Spinal cord (tissue), 10 donors: ENCODE measurements at regions not wholly inside any gene's neighbourhood (a gene's known extent, or its start where the extent isn't known, plus 50 kb on each side); places are given as distances from the start of the nearest gene placed in this dataset. TPM values are rescaled to one million over a fixed set of nuclear protein-coding genes. Genes with fewer than 3 reads are reported as not detected.

ENCODE experiments used
- DNase-seq, 6 donors: peaks; one replicate each; pipeline versions ENCODE4 v3.0.0 to v3.0.0-alpha.2; 2013 to 2015; ENCODE audit warnings: low spot score in 6 of 6, low read depth in 4 of 6
- H3K27ac ChIP-seq: one replicate; pipeline ENCODE4 v1.5.1; 2013; ENCODE audit warnings: low read depth, low read length, control low read depth
- H3K27me3 ChIP-seq: one replicate; pipeline ENCODE4 v1.6.1; 2013; ENCODE audit warnings: low read length; ENCODE audit not compliant: control insufficient read depth, insufficient read depth
- H3K36me3 ChIP-seq: one replicate; pipeline ENCODE4 v1.6.1; 2013; ENCODE audit warnings: low read length; ENCODE audit not compliant: control insufficient read depth, insufficient read depth
- H3K4me1 ChIP-seq: one replicate; pipeline ENCODE4 v1.6.1; 2013; ENCODE audit warnings: low read length; ENCODE audit not compliant: control insufficient read depth, insufficient read depth
- H3K4me3 ChIP-seq: one replicate; pipeline ENCODE4 v1.5.1; 2013; ENCODE audit warnings: low read depth, low read length, control low read depth
- H3K9me3 ChIP-seq: one replicate; pipeline ENCODE4 v1.6.1; 2013; ENCODE audit warnings: low read length; ENCODE audit not compliant: control insufficient read depth, insufficient read depth
- WGBS: methylation state at CpG from one replicate; pipeline ENCODE4 v1.1.5; 2013; ENCODE audit warnings: missing lambda C conversion rate; ENCODE audit not compliant: insufficient coverage; 5-methylcytosine and 5-hydroxymethylcytosine counted together
- small RNA-seq: library from RNA; depleted of rRNA; stranded (forward); fragments of <200 nt; gene quantifications from one replicate; pipeline ENCODE3, GENCODE V24; 2014; ENCODE audit warnings: low replicate concordance
- donor health status: healthy.

DNA sequence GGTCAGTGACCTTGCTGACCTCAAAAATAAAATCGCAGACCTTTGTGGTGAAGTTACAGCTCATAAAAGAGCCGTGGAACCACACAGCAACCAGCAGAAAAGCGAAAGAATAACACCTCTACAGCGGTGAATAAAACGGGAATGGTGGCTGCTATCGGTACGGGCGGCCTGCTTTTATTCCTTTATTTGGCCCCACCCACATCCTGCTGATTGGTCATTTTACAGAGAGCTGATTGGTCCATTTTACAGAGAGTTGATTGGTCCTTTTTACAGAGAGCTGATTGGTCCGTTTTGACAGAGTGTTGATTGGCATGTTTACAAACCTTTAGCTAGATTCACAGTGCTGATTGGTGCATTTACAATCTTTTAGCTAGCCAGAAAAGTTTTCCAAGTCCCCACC, 80.7 kb upstream of the ATP10A start:
- no peaks in the 10 kb centered on the region for H3K9me3 ChIP-seq
- no peaks in the 10 kb centered on the region for H3K27me3 ChIP-seq
- DNase-seq: no peak
- H3K4me1 ChIP-seq: peaks cover 11% of the 10 kb centered on the region
- H3K36me3 ChIP-seq: no peaks in the 10 kb centered on the region
- no peak overlapping the region for H3K27ac ChIP-seq
- no peak overlapping the region for H3K4me3 ChIP-seq
- whole genome bisulfite sequencing: 100% methylated on average over 3 of the region's 9 CpGs

DNA sequence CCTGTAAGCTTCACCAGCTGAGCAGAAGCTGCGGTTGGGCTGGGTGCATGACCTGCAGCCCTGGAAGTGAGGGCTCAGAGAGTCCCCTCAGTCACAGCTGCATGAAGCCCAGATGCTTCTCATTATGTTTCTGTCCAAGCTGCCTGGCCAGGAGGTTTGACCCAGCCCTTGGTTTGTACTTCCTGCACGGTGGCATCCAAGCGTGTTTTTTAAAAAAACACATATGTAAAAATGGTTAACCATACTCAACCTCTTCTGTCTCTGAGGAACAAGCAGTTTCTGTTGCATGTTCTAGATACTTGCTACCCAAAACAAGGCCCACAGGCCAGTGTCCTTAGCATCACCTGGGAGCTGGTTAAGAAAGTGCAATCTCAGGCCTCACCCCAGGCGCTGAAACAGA, 76.0 kb upstream of the ATP10A start:
- no peak overlapping the region for H3K27ac ChIP-seq
- H3K4me3 ChIP-seq: no peak overlapping the region
- H3K36me3 ChIP-seq: no peaks in the 10 kb centered on the region
- peaks cover 1% of the 10 kb centered on the region for H3K4me1 ChIP-seq
- no peaks in the 10 kb centered on the region for H3K27me3 ChIP-seq
- 78% methylated on average over 3 of the region's 4 CpGs for WGBS
- H3K9me3 ChIP-seq: no peaks in the 10 kb centered on the region
- no peak for DNase-seq

DNA sequence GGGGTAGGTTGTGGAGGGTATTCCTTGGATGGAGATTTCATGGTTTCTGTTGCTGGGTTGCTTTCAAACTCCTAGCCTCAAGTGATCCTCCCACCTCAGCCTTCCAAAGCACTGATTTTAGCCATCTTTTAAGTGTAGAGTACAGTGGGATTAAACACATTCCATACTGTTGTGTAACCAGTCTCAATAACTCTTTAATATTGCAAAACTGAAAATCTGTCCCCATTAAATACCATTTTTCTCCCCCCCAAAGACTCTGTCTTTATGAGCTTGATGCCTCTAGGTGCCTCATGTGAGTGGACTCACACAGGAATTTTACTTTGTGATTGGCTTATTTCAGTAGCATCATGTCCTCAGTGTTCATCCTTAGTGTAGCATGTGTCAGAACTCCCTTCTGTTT, 74.7 kb upstream of the ATP10A start:
- Histone ChIP-seq H3K4me1 (peaks cover 11% of the 10 kb centered on the region), H3K9me3 (no peaks in the 10 kb centered on the region), H3K4me3 (no peak overlapping the region), H3K27me3 (no peaks in the 10 kb centered on the region), H3K36me3 (no peaks in the 10 kb centered on the region), H3K27ac (no peak overlapping the region)
- DNase-seq: no peak

DNA sequence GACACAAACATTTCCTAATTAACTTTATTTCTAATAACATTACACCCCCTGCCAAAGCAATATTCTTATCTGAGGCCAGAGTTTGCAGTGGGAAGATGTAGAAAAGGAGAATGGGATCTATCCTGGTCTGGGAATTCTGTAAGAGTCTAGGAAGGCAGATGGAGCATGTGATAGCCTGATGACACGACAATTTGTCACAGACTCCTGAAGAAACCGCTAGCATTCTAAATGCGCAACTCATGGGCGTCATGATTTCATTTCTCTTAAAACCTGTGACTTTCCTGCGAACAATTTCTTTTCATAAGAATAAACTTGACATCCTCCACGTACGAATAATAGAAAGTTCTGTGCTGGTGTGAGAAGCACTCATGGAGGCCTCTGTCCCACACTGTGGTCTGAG, 72.9 kb upstream of the ATP10A start:
- Histone ChIP-seq H3K27ac (no peak overlapping the region), H3K4me3 (no peak overlapping the region), H3K36me3 (no peaks in the 10 kb centered on the region), H3K4me1 (peaks cover 11% of the 10 kb centered on the region), H3K9me3 (no peaks in the 10 kb centered on the region), H3K27me3 (no peaks in the 10 kb centered on the region)
- peak in 1 of 6 donors; percentile 4 for DNase-seq
- 78% methylated on average over 4 of the region's 7 CpGs for WGBS

GRCh38 chr15:25933456-25934158, 70.5 kb upstream of the ATP10A start:
- peak; percentile 57 to 94 (median 66) for DNase-seq
- H3K9me3 ChIP-seq: no peaks in the 10 kb centered on the region
- no peaks in the 10 kb centered on the region for H3K36me3 ChIP-seq
- no peaks in the 10 kb centered on the region for H3K27me3 ChIP-seq
- peak overlapping the region; percentile 16 for H3K4me3 ChIP-seq
- H3K27ac ChIP-seq: no peak overlapping the region
- peaks cover 11% of the 10 kb centered on the region for H3K4me1 ChIP-seq
- WGBS: 2% methylated on average over 14 of the region's 23 CpGs

GRCh38 chr15:25932696-25933095, 69.6 kb upstream of the ATP10A start:
- Histone ChIP-seq H3K9me3 (no peaks in the 10 kb centered on the region), H3K36me3 (no peaks in the 10 kb centered on the region), H3K4me3 (no peak overlapping the region), H3K27ac (no peak overlapping the region), H3K4me1 (peaks cover 11% of the 10 kb centered on the region), H3K27me3 (no peaks in the 10 kb centered on the region)
- DNase-seq: no peak
- WGBS: 78% methylated on average over 5 of the region's 8 CpGs

DNA sequence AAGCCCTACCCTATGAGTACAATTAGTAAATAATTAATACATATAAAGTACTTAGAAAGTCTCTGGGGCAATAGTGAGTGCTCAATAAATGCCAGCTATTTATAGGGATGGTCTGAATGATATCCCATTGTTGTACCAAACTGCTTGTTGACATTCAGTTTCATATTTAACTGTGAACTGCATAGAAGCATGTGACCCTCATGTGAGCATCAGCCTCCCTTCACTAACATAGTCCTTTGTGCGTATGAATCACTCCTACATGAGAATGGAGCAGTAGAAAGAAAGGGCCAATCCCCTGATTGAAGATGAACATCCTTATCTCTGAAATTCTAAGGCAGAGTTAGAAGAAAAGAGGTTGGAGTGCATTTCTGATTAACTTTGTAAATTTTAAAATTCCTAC, 68.7 kb upstream of the ATP10A start:
- DNase-seq: no peak
- H3K27ac ChIP-seq: no peak overlapping the region

GRCh38 chr15:25930931-25931330, 67.8 kb upstream of the ATP10A start:
- DNase-seq: no peak
- H3K9me3 ChIP-seq: no peaks in the 10 kb centered on the region
- no peaks in the 10 kb centered on the region for H3K36me3 ChIP-seq
- H3K27me3 ChIP-seq: no peaks in the 10 kb centered on the region
- no peak overlapping the region for H3K4me3 ChIP-seq
- 93% methylated on average over 2 of the region's 2 CpGs for WGBS
- H3K4me1 ChIP-seq: peaks cover 11% of the 10 kb centered on the region
- H3K27ac ChIP-seq: no peak overlapping the region

More for the DNA sequence above, 68.7 kb upstream of the ATP10A start:
- Histone ChIP-seq H3K36me3 (no peaks in the 10 kb centered on the region), H3K27me3 (no peaks in the 10 kb centered on the region), H3K4me3 (no peak overlapping the region), H3K9me3 (no peaks in the 10 kb centered on the region), H3K4me1 (peaks cover 11% of the 10 kb centered on the region)
- WGBS: no CpG with 5 or more reads among the region's 1 CpG

Small RNA genes in the stretch of these regions (small RNA-seq; reads per million reads assigned to genes)
- gene RF00554: not detected
